ENCODE measurements at regions not wholly inside any gene's neighbourhood (a gene's known extent, or its start where the extent isn't known, plus 50 kb on each side); places are given as distances from the start of the nearest gene placed in this dataset.
A peak's percentile ranks its signal among the peaks of the same experiment; 100 is the strongest.

DNA sequence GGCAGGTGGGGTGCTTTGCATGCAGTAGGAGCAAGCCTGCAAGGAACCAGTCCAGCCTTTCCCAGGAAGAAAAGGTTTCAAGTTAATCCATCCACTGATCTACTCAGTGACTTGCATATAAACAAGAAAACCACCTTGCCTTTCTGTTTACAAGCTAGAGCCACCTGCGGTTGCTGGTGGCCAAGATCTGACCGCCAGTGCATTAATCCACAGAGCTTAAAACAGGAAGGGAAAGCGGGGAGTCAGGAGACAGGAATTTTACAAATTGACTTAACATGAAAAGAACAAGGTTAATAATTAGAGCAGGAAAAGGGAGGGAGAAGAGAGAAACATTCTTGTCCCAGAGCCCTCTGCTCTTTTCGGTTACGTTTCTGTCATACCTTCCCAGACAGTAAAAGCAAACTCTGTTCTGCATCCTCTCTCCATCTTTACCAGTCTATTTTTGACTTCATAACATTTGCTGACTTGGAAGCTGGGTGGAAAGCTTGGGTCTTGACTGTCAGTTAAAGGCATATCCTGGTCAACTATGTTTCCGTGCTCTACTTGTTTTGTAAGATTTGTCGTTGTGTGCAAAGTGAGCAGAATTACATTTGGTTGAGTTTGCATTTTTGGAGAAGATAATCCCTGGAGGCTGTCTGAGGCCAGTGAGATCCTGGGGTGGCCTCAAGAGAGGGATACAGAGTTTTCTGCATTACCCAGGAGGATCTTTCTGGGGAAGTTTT lies 760.6 kb downstream of the EFNB2 start:
- Mint-ChIP-seq H3K4me3 (peak overlapping the region; percentile 24; the same call in 1 of the 2 replicates), H3K27me3 (ENCODE audit: insufficient read depth) (peaks cover 4% of the 10 kb centered on the region; the same call in 1 of the 2 replicates), H3K27ac (no peak overlapping the region), H3K9me3 (no peaks in the 10 kb centered on the region; the same call in 1 of the 2 replicates), H3K4me1 (ENCODE audit: low read depth) (peaks cover 18% of the 10 kb centered on the region; the same call in 1 of the 2 replicates), H3K36me3 (ENCODE audit: low read depth) (no peaks in the 10 kb centered on the region)
- no peak for DNase-seq
- no peak for TF ChIP-seq CTCF (IDR thresholded peaks at IDR 0.05)

DNA sequence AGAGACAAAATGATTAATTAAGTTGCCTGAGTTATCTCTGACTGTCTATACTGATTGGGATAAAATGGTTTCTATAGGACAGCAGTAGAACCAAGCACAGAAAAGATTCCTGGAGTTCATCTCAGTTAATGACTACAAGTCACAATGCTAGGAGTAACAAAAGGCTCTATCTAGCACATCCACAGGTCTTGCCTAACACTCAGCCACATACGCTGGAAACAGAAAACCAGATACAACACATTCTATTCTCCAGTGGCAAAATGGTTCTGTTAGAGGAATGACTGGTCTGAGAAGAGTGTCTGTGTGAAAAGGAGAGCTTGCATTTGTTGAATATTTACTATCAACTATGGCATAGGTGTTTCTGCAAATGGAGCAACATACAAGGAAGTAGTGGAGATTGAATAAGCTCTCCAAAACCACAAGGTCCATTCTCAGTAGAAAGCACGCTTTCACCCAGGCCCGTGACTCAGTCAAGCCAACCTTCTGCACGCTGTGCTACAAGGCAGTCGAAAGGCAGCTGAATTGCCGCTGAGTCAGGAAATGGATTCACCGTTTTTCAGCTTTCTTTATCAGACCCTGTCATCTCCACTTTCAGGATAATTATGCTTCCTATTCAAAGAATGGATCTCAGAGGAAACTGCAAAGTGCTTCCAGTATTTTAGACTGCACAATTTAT lies 761.5 kb downstream of the EFNB2 start:
- Mint-ChIP-seq H3K9me3 (no peaks in the 10 kb centered on the region; the same call in 1 of the 2 replicates), H3K27me3 (ENCODE audit: insufficient read depth) (peaks cover 4% of the 10 kb centered on the region; the same call in 1 of the 2 replicates), H3K27ac (no peak overlapping the region), H3K4me1 (ENCODE audit: low read depth) (peaks cover 18% of the 10 kb centered on the region; the same call in 1 of the 2 replicates), H3K36me3 (ENCODE audit: low read depth) (no peaks in the 10 kb centered on the region), H3K4me3 (peak overlapping the region; percentile 24; the same call in 1 of the 2 replicates)
- DNase-seq: no peak
- no peak for TF ChIP-seq CTCF (IDR thresholded peaks at IDR 0.05)

- no peak overlapping the region for H3K4me3 Mint-ChIP-seq
- peaks cover 18% of the 10 kb centered on the region; the same call in 1 of the 2 replicates for H3K4me1 Mint-ChIP-seq (ENCODE audit: low read depth)
- DNase-seq: no peak
- no peaks in the 10 kb centered on the region for H3K36me3 Mint-ChIP-seq (ENCODE audit: low read depth)
- H3K27ac Mint-ChIP-seq: no peak overlapping the region
- no peaks in the 10 kb centered on the region; the same call in 1 of the 2 replicates for H3K9me3 Mint-ChIP-seq
- peaks cover 4% of the 10 kb centered on the region; the same call in 1 of the 2 replicates for H3K27me3 Mint-ChIP-seq (ENCODE audit: insufficient read depth)
- TF ChIP-seq CTCF (IDR thresholded peaks at IDR 0.05): no peak
These were observed 762.2 kb downstream of the EFNB2 start for GRCh38 chr13:105773241-105773640.

DNA sequence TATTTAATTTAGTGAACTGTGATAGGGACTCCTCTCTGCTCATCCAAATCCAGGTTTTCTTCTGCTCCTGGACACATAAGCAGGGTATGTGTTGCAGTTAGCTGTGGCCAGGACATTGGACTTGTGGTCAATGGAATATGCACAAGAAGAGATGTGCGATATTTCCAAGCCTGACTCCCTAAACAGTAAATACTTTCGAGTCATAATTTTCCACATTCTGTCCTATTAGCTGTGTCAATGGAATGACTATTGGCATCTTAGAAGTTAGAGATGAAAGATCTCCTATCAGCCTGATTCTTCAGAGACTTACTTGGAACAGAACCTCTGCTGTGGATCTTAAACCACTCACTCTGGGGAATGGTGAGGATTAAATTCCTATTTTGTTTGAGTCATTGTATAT lies 771.0 kb downstream of the EFNB2 start:
- no peak for DNase-seq
- Mint-ChIP-seq H3K27me3 (ENCODE audit: insufficient read depth) (peaks cover 2% of the 10 kb centered on the region), H3K27ac (no peak overlapping the region), H3K4me3 (no peak overlapping the region), H3K9me3 (no peaks in the 10 kb centered on the region), H3K36me3 (ENCODE audit: low read depth) (no peaks in the 10 kb centered on the region), H3K4me1 (ENCODE audit: low read depth) (no peaks in the 10 kb centered on the region; the same call in 1 of the 2 replicates)
- no peak for TF ChIP-seq CTCF (IDR thresholded peaks at IDR 0.05)

DNA sequence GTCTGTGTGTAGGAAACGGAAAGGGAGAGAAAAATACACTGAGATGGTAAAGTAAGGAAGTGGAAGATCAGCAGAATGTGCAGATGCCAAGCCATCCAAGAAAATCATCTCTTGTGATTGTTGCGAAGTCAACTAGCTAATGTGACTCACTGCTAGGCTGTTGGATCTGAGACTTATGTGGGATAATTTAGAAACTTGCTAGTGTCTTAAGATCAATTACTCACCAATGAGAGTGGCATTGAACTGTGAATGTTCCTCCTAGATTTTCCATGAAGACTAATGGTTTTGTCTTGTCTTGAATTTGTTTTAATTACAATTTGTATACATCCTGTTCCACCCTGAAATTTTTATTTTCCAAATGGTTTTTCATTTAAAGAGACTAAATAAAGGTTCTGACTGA lies 771.6 kb downstream of the EFNB2 start:
- H3K27me3 Mint-ChIP-seq (ENCODE audit: insufficient read depth): peaks cover 2% of the 10 kb centered on the region
- H3K36me3 Mint-ChIP-seq (ENCODE audit: low read depth): no peaks in the 10 kb centered on the region
- TF ChIP-seq CTCF (IDR thresholded peaks at IDR 0.05): no peak
- H3K4me3 Mint-ChIP-seq: no peak overlapping the region
- no peaks in the 10 kb centered on the region for H3K9me3 Mint-ChIP-seq
- no peak for DNase-seq
- no peak overlapping the region for H3K27ac Mint-ChIP-seq
- H3K4me1 Mint-ChIP-seq (ENCODE audit: low read depth): no peaks in the 10 kb centered on the region; the same call in 1 of the 2 replicates
